A549 (cell line): ENCODE measurements at regions not wholly inside any gene's neighbourhood (a gene's known extent, or its start where the extent isn't known, plus 50 kb on each side); places are given as distances from the start of the nearest gene placed in this dataset.
"Not testable (repeated sequence)": the region's sequence is repeated elsewhere in the genome, so short reads cannot be mapped to it uniquely, and the experiment has no call there.

Source experiments
- NFE2L2 ChIP-seq: fragments of 150-350 bp; conservative IDR thresholded peaks from 2 replicates; pipeline ENCODE4 v1.6.1; 2014; ENCODE audit warnings: low read length
- TP53 ChIP-seq: fragments of 250-450 bp; sonication (Bioruptor Pico); IDR thresholded peaks from 2 replicates; pipeline ENCODE4 v1.5.0; 2021; ENCODE audit warnings: mild to moderate bottlenecking, moderate library complexity
- TF ChIP-seq, protein P1 (sequence below): fragments of >200 bp; sonication (Bioruptor Twin); formaldehyde crosslinking; IDR thresholded peaks from 3 replicates; pipeline ENCODE4 v1.5.1; 2016
- TF ChIP-seq, protein P2 (sequence below): fragments of 450-650 bp; IDR thresholded peaks from 2 replicates; pipeline ENCODE4 v1.6.1; 2014; ENCODE audit warnings: antibody characterized with exemption

DNA sequence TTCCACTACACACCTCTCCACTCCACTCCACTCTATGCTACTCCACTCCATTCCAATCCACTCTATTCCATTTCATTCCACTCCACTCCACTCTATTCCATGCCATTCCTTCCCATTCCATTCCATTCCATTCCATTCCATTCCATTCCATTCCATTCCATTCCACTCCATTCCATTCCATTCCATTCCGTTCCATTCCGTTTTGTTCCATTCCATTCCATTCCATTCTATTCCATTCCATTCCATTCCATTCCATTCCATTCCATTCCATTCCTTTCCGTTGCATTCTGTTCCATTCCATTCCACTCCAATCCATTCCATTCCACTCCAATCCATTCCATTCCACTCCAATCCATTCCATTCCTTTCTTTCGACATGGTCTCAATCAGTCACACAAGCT, 1121.1 kb downstream of the TSPY10 start:
- TF ChIP-seq, protein P1, sequence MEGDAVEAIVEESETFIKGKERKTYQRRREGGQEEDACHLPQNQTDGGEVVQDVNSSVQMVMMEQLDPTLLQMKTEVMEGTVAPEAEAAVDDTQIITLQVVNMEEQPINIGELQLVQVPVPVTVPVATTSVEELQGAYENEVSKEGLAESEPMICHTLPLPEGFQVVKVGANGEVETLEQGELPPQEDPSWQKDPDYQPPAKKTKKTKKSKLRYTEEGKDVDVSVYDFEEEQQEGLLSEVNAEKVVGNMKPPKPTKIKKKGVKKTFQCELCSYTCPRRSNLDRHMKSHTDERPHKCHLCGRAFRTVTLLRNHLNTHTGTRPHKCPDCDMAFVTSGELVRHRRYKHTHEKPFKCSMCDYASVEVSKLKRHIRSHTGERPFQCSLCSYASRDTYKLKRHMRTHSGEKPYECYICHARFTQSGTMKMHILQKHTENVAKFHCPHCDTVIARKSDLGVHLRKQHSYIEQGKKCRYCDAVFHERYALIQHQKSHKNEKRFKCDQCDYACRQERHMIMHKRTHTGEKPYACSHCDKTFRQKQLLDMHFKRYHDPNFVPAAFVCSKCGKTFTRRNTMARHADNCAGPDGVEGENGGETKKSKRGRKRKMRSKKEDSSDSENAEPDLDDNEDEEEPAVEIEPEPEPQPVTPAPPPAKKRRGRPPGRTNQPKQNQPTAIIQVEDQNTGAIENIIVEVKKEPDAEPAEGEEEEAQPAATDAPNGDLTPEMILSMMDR: not testable (repeated sequence)
- TF ChIP-seq TP53 (CRISPR knock-in tag); NFE2L2: not testable (repeated sequence)
- TF ChIP-seq, protein P2, sequence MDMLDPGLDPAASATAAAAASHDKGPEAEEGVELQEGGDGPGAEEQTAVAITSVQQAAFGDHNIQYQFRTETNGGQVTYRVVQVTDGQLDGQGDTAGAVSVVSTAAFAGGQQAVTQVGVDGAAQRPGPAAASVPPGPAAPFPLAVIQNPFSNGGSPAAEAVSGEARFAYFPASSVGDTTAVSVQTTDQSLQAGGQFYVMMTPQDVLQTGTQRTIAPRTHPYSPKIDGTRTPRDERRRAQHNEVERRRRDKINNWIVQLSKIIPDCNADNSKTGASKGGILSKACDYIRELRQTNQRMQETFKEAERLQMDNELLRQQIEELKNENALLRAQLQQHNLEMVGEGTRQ: not testable (repeated sequence)
